AG04449 (cell line): ENCODE measurements at regions not wholly inside any gene's neighbourhood (a gene's known extent, or its start where the extent isn't known, plus 50 kb on each side); places are given as distances from the start of the nearest gene placed in this dataset.

Source experiments
- CTCF ChIA-PET: fragments of 350-600 bp; formaldehyde crosslinking; extraction: SDS; loops from one replicate; lab custom pipeline; 2021; ENCODE audit warnings: antibody characterized with exemption; lab: Yijun Ruan, JAX
- POLR2A ChIA-PET: fragments of 400-600, 350-600 bp; formaldehyde crosslinking; extraction: SDS; loops from one replicate; lab custom pipeline; 2020; ENCODE audit warnings: antibody characterized with exemption, inconsistent platforms; lab: Yijun Ruan, JAX
- DNase-seq: peaks from one replicate; pipeline ENCODE4 v3.0.0-alpha.2; 2010; ENCODE audit warnings: low read depth, low spot score
- H3K4me3 ChIP-seq: 2 replicates; pipeline ENCODE4 v1.5.1; 2011; ENCODE audit warnings: low read depth, mild to moderate bottlenecking, control low read depth, low read length
- TF ChIP-seq, protein P1 (sequence below): IDR thresholded peaks from one replicate; pipeline ENCODE4 v1.5.1; 2011; ENCODE audit warnings: mild to moderate bottlenecking, moderate library complexity, low read length, control low read depth, inconsistent platforms; ENCODE audit not compliant: insufficient read depth; ENCODE audit errors: missing control alignments

GRCh38 chr22:25482091-25482760 lies 82.2 kb upstream of the GRK3 start:
- DNase-seq: no peak
- CTCF ChIA-PET: no interaction called here
- TF ChIP-seq, protein P1, sequence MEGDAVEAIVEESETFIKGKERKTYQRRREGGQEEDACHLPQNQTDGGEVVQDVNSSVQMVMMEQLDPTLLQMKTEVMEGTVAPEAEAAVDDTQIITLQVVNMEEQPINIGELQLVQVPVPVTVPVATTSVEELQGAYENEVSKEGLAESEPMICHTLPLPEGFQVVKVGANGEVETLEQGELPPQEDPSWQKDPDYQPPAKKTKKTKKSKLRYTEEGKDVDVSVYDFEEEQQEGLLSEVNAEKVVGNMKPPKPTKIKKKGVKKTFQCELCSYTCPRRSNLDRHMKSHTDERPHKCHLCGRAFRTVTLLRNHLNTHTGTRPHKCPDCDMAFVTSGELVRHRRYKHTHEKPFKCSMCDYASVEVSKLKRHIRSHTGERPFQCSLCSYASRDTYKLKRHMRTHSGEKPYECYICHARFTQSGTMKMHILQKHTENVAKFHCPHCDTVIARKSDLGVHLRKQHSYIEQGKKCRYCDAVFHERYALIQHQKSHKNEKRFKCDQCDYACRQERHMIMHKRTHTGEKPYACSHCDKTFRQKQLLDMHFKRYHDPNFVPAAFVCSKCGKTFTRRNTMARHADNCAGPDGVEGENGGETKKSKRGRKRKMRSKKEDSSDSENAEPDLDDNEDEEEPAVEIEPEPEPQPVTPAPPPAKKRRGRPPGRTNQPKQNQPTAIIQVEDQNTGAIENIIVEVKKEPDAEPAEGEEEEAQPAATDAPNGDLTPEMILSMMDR: no peak
- POLR2A ChIA-PET: no interaction called here
- no peak overlapping the region for H3K4me3 ChIP-seq

GRCh38 chr22:25482868-25483639 lies 81.4 kb upstream of the GRK3 start:
- H3K4me3 ChIP-seq: no peak overlapping the region
- no peak for DNase-seq
- ChIA-PET CTCF (interaction anchor here (1.7 kb wide), 1 partner anchor 36 kb away, joined by 3 read pairs; no protein-coding TSS in a partner anchor), POLR2A (no interaction called here)
- TF ChIP-seq, protein P1: no peak

DNA sequence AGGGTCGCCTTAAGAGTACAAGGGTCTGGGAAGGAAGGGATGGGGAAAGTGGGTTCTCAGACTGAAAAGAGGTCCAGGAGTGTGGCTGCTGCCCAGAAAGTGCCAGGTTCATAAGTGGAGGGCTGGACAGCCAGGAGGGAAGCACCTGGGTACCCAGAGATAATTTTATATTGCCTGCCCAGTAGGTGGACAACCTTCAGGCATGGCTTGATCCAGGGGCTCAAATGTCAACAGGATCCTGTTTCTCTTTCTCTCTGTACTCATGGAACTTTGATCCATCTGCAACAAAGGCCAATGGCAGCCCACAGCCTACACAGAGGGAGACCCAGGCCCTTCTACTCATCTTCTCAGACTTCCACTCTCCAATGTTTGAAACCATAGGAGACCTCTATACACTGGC lies 80.5 kb upstream of the GRK3 start:
- POLR2A ChIA-PET: no interaction called here
- TF ChIP-seq, protein P1: no peak
- CTCF ChIA-PET: interaction anchor here (1.7 kb wide), 1 partner anchor 37 kb away, joined by 3 read pairs; no protein-coding TSS in a partner anchor
- no peak overlapping the region for H3K4me3 ChIP-seq
- DNase-seq: no peak

GRCh38 chr22:25484521-25485315 lies 79.8 kb upstream of the GRK3 start:
- ChIA-PET POLR2A (no interaction called here), CTCF (interaction anchor here (1.1 to 1.7 kb wide), 2 partner anchors 38 to 288 kb away, joined by 3 read pairs; no protein-coding TSS in a partner anchor)
- no peak overlapping the region for H3K4me3 ChIP-seq
- DNase-seq: no peak
- TF ChIP-seq, protein P1: no peak

DNA sequence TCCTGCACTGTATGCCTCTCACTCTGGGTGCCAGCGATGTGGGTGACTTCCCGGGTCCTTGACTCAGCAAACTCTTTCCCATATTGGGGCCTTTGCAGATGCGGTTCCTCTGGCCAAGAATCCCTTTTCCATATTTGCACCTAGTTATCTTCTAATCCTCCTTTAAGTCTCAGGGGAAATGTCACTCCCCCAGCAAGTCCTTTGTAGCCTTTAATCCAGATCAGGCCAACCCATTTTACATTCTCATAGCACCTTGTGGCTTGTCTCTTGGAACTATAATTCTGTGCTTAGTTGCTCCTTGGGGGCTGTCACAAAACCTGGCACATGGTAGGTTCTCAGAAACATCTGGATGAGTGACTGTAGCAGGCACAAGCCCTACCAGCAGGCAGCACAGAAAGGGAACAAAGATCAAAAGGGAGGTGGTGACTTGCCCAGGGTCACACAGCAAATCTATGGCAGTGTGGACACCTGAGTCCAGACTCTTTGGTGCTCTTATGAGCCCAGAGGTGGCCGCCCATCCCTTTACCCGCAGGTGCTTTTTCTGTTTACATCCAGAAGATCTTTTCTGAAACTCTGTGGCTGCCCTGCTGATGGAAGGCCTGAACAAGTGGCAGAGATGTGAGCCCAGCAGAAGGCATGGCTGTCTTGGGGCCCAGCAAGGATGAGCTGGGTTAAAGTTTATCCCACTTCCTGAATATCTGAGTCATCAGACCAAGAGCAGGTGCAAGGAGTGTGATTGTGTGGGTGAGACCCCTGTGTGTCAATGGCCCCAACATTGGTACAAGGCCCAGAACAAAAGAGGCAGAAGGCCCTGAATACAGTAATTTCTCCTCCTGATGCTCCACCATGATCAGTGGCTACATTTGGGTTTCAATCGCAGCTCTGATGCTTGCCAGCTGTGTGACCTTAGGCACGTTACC lies 78.6 kb upstream of the GRK3 start:
- H3K4me3 ChIP-seq: no peak overlapping the region
- TF ChIP-seq, protein P1: no peak
- ChIA-PET POLR2A (no interaction called here), CTCF (interaction anchor here (1.1 kb wide), 1 partner anchor 287 kb away, joined by 3 read pairs; no protein-coding TSS in a partner anchor)
- no peak for DNase-seq
